Body of pancreas (tissue), 4 donors: ENCODE measurements at regions not wholly inside any gene's neighbourhood (a gene's known extent, or its start where the extent isn't known, plus 50 kb on each side); places are given as distances from the start of the nearest gene placed in this dataset.

ENCODE experiments used
- ATAC-seq: fragments of 150-250 bp; one replicate; pipeline ENCODE4 v1.9.1; 2016
- DNase-seq, 4 donors: peaks; one replicate each; pipeline ENCODE4 v3.0.0-alpha.2; 2019
- H3K27ac ChIP-seq, 4 donors: fragments of 200-600 bp; sonication (generic); 1 replicate in 3 of 4; 2 replicates in 1 of 4; pipeline versions ENCODE4 v1.5.1 to v1.6.1; 2016 to 2019; ENCODE audit warnings: mild to moderate bottlenecking in 1 of 4, mixed read lengths in 1 of 4, moderate library complexity in 1 of 4
- H3K27me3 ChIP-seq, 2 donors: fragments of 200-600 bp; sonication (generic); one replicate each; pipeline ENCODE4 v1.6.0; 2016; ENCODE audit warnings: mild to moderate bottlenecking in 1 of 2
- H3K36me3 ChIP-seq, 2 donors: fragments of 200-600 bp; sonication (generic); replicated peaks in 1 of 2; 2 replicates each; pipeline ENCODE4 v1.5.1; 2016; ENCODE audit warnings: low read depth in 2 of 2; ENCODE audit not compliant: insufficient read depth in 1 of 2
- H3K4me1 ChIP-seq: fragments of 200-600 bp; sonication (generic); one replicate; pipeline ENCODE4 v1.6.0; 2016
- H3K4me3 ChIP-seq, 2 donors: fragments of 200-600 bp; sonication (generic); 1 replicate in 1 of 2; 2 replicates in 1 of 2; pipeline ENCODE4 v1.5.1; 2016 to 2019
- H3K9me3 ChIP-seq, 3 donors: fragments of 200-600 bp; sonication (generic); 1 replicate in 2 of 3; 2 replicates in 1 of 3; pipeline ENCODE4 v1.5.1; 2016
- CTCF ChIP-seq, 7 experiments: fragments of 450-650 bp in 4 of 7; fragments of 200-600 bp in 3 of 7; sonication (generic) in 3 of 7; IDR thresholded peaks; one replicate each; pipeline ENCODE4 v1.5.1; 2016 to 2019; ENCODE audit warnings: antibody characterized with exemption in 7 of 7
- POLR2A ChIP-seq, 3 donors: fragments of 450-650 bp; IDR thresholded peaks; one replicate each; pipeline ENCODE4 v1.6.1; 2016; ENCODE audit warnings: antibody characterized with exemption in 3 of 3, mild to moderate bottlenecking in 2 of 3
- WGBS, 2 donors: methylation state at CpG; one replicate each; pipeline ENCODE4 v1.1.5; 2017; 5-methylcytosine and 5-hydroxymethylcytosine counted together
- intact Hi-C: fragments of 100-400 bp; cut with DNase I; formaldehyde crosslinking; loops from one replicate; pipeline ENCODE4 v1.15.1; 2023

GRCh38 chr1:230507666-230508402, 81.7 kb upstream of the PGBD5 start:
- no peak overlapping the region for H3K27ac ChIP-seq
- TF ChIP-seq CTCF (IDR thresholded peaks at IDR 0.05) = no peak
- TF ChIP-seq POLR2A (IDR thresholded peaks at IDR 0.05) = no peak
- no peaks in the 10 kb centered on the region for H3K4me1 ChIP-seq
- WGBS, 2 donors = 46 to 76% methylated on average over 8 of the region's 8 CpGs
- peak in 2 of 4 donors; percentile 30 to 50 for DNase-seq
- intact Hi-C loops = no loop called here
- H3K4me3 ChIP-seq = no peak overlapping the region
- H3K27me3 ChIP-seq = no peaks in the 10 kb centered on the region
- no peaks in the 10 kb centered on the region for H3K36me3 ChIP-seq
- H3K9me3 ChIP-seq = no peaks in the 10 kb centered on the region
- ATAC-seq = peak; percentile 38

GRCh38 chr1:230507236-230507635, 81.1 kb upstream of the PGBD5 start:
- DNase-seq (no peak), ATAC-seq (no peak)
- intact Hi-C loops = no loop called here
- H3K36me3 ChIP-seq = no peaks in the 10 kb centered on the region
- no peaks in the 10 kb centered on the region for H3K27me3 ChIP-seq
- no peak overlapping the region for H3K27ac ChIP-seq
- TF ChIP-seq CTCF (IDR thresholded peaks at IDR 0.05) (no peak), POLR2A (IDR thresholded peaks at IDR 0.05) (no peak)
- H3K4me1 ChIP-seq = peaks cover 2% of the 10 kb centered on the region
- H3K9me3 ChIP-seq = no peaks in the 10 kb centered on the region
- 75 to 86% methylated on average over 2 of the region's 2 CpGs for WGBS, 2 donors
- H3K4me3 ChIP-seq = no peak overlapping the region

GRCh38 chr1:230506451-230506850, 80.3 kb upstream of the PGBD5 start:
- H3K36me3 ChIP-seq = no peaks in the 10 kb centered on the region
- 68 to 72% methylated on average over 3 of the region's 3 CpGs for WGBS, 2 donors
- H3K27me3 ChIP-seq = no peaks in the 10 kb centered on the region
- H3K27ac ChIP-seq = no peak overlapping the region
- DNase-seq (no peak), ATAC-seq (no peak)
- peaks cover 10% of the 10 kb centered on the region for H3K4me1 ChIP-seq
- H3K9me3 ChIP-seq = no peaks in the 10 kb centered on the region
- intact Hi-C loops = no loop called here
- TF ChIP-seq CTCF (IDR thresholded peaks at IDR 0.05) (no peak), POLR2A (IDR thresholded peaks at IDR 0.05) (no peak)
- H3K4me3 ChIP-seq = no peak overlapping the region

DNA sequence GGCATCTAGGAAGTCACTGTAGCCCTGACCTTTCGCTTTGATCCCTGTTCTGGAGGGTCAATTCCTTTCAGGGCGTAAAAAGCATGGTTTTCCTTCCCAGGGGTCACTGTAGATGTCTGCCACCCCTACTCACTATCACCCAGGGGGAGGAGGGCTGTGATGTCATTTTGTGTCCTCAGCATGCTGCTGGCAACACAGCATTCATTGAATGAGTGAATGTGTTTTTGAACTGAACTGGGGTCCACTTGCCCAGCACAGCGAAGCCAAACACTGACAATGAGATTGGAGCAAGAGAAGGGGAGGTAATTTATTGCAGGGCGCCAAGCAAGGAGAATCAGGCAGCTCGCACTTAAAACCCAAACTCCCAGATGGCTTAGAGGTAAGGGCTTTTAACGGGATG, 78.2 kb upstream of the PGBD5 start:
- DNase-seq (no peak), ATAC-seq (no peak)
- Histone ChIP-seq H3K4me3 (no peak overlapping the region), H3K4me1 (peaks cover 15% of the 10 kb centered on the region), H3K36me3 (no peaks in the 10 kb centered on the region), H3K9me3 (no peaks in the 10 kb centered on the region), H3K27me3 (no peaks in the 10 kb centered on the region), H3K27ac (no peak overlapping the region)
- intact Hi-C loops = no loop called here
- 84 to 87% methylated on average over 6 of the region's 6 CpGs for WGBS, 2 donors
- no peak for TF ChIP-seq CTCF (IDR thresholded peaks at IDR 0.05)
- no peak for TF ChIP-seq POLR2A (IDR thresholded peaks at IDR 0.05)

DNA sequence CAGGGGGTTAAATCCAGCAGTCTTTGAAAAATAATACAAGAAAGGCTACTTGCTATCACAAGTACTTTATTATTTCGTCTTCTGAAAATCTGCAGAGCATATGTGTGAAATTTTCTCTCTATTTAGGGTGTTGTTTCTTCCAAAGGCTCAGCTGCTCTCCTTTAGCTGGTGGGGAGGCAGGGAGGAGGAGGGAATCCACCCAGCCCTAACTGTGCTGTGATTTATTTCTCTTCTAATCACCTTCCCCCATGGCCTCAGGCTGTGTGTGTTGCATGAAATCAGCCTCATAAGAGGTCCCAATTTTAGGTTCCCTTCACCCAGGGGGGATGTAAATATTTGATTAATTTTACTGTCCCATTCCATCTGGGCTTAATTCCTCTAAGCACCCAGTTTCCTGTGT, 77.6 kb upstream of the PGBD5 start:
- Histone ChIP-seq H3K27me3 (no peaks in the 10 kb centered on the region), H3K4me1 (peaks cover 21% of the 10 kb centered on the region), H3K9me3 (no peaks in the 10 kb centered on the region), H3K36me3 (no peaks in the 10 kb centered on the region), H3K4me3 (no peak overlapping the region), H3K27ac (no peak overlapping the region)
- TF ChIP-seq CTCF (IDR thresholded peaks at IDR 0.05) (no peak), POLR2A (IDR thresholded peaks at IDR 0.05) (no peak)
- DNase-seq (no peak), ATAC-seq (no peak)
- intact Hi-C loops = no loop called here
- WGBS, 2 donors = 75 to 91% methylated on average over 1 of the region's 1 CpG
